ENCODE measurements at regions not wholly inside any gene's neighbourhood (a gene's known extent, or its start where the extent isn't known, plus 50 kb on each side); places are given as distances from the start of the nearest gene placed in this dataset.
"Not testable (repeated sequence)": the region's sequence is repeated elsewhere in the genome, so short reads cannot be mapped to it uniquely, and the experiment has no call there.

DNA sequence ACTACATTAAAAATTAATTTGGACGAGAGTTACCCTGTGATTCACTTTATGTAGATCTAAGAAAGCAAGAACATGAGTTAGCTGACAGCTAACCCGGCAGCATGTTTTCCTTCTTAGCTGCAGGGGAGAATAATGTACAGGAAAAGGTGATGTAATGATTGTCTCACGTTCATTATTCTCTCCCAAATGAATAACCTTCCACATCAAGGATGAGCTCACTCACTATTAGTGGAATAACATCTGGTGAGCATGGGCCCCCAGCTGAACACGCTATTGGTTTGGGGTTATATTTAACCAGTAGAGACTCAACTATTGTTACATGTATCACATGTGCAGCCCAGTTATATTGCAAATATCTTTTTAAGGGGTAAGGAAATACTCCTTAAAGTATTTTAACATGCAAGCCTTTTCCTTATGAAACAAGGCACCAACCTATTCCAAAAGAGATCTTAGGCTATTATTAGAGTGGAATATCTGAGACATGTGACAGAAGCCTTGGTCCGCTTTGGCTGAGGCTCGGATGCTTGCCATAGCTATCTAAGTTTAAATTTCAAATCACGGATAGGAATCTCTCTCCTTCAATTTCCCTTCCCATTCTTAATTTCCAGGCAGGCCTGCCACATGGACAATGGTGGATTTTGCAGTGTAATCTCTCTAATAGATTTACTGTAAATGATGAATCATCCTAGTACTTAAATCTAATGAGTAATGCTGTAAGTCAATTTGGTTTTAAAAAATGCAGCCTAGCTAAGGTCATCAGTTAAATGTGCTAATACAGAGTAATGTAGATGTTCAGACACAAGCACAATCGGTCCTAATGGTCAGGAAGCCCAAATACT lies 99.0 kb upstream of the OTUD4 start:
- H3K27ac ChIP-seq, result no peak overlapping the region
- TF ChIP-seq, protein P1, sequence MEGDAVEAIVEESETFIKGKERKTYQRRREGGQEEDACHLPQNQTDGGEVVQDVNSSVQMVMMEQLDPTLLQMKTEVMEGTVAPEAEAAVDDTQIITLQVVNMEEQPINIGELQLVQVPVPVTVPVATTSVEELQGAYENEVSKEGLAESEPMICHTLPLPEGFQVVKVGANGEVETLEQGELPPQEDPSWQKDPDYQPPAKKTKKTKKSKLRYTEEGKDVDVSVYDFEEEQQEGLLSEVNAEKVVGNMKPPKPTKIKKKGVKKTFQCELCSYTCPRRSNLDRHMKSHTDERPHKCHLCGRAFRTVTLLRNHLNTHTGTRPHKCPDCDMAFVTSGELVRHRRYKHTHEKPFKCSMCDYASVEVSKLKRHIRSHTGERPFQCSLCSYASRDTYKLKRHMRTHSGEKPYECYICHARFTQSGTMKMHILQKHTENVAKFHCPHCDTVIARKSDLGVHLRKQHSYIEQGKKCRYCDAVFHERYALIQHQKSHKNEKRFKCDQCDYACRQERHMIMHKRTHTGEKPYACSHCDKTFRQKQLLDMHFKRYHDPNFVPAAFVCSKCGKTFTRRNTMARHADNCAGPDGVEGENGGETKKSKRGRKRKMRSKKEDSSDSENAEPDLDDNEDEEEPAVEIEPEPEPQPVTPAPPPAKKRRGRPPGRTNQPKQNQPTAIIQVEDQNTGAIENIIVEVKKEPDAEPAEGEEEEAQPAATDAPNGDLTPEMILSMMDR (IDR thresholded peaks at IDR 0.05), result no peak

DNA sequence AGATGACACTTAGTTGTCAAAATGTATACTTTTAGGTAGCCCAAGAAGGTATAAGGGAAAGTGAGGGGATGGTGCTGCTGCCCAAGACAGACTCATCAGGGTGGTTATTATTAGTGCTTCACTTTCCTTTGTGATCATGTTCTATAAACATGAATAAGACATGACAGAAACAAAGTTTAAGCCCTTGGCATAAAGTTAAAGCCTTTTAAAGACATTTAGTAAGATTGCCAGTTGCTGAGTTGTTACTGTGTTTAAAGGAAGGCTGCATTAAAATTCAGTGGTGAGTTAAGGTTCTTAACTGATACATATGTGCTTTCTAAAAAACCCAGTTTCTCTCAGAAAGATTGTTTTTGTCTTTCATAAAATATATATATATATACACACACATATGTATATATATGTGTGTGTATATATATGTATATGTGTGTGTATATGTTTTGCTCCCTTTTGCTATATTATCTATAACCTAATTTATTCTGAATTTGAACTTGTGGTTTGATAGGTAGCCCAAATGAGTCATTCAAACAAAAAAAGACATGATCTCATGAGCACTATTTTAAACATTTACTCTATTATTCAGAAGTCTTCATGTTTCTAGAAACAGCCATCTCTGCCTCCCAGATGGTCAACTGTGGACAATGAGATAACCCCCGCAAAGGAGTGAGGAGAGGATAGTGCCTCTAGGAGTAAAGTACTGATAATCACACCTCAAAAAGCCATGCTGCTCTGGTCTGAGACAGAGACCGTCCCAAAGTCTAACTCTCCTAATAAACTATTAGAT lies 98.1 kb upstream of the OTUD4 start:
- H3K27ac ChIP-seq, result no peak overlapping the region
- TF ChIP-seq, protein P1 (IDR thresholded peaks at IDR 0.05), result no peak
- no peak for TF ChIP-seq ZFX (IDR thresholded peaks at IDR 0.05; ENCODE audit: borderline replicate concordance)

DNA sequence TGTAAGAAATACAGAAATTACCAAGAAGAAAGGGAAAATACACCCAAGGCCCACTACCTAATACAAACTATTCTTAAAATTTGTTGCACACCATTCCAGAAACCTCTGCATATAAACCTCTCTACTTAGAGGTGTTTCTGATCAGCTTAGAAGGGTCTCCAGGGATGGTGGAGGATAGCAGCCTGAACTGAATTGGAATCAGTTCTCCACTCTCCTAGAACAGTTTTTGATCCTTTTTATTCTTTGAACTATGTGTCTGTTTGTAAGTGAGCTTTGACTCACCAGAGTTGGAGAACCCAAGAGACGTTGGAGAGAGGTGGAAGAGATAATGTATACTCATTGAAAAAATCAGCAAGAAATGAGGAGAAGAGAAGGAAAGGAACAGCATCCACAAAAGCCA lies 96.6 kb upstream of the OTUD4 start:
- no peak overlapping the region for H3K27ac ChIP-seq
- TF ChIP-seq, protein P1 (IDR thresholded peaks at IDR 0.05), result no peak
- no peak for TF ChIP-seq ZFX (IDR thresholded peaks at IDR 0.05; ENCODE audit: borderline replicate concordance)

DNA sequence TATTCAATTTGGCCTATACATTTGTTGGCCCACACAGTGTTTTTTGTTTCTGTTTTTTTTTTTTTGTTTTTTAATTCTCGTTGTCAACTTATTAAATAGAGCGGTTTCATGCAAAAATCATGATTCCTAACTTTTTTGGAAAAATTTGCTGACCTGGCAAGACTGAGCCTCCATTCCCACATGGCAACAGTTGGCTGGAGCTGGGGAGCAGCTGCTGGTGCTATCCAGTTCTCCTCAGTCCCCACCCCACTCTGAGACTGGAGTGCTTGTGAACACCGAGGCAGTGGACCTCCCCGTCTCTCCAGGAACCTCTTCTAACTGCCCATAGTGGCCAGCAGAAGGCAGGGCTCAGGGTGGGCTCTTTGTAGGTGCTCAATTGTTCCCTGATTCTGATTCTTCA lies 95.7 kb upstream of the OTUD4 start:
- TF ChIP-seq ZFX (IDR thresholded peaks at IDR 0.05; ENCODE audit: borderline replicate concordance), result no peak
- TF ChIP-seq, protein P1 (IDR thresholded peaks at IDR 0.05), result no peak
- H3K27ac ChIP-seq, result no peak overlapping the region

DNA sequence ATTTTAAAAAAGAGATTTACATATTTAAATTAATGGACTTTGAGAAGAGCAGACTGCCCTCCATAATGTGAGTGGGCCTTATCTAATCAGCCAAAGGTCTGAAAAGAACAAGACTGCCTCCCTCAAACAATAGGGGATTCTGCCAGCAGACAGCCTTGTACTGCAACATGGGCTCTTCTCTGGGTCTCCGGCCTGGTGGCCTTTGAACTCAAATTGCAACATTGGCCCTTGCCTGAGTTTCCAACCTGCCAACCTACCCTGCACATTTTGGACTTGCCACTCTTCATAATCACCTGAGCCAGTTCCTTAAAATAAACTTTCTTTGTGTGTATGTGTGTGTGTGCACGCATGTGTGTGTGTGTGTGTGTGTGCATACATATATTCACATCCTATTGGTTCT lies 90.8 kb upstream of the OTUD4 start:
- H3K27ac ChIP-seq, result no peak overlapping the region
- TF ChIP-seq ZFX (IDR thresholded peaks at IDR 0.05; ENCODE audit: borderline replicate concordance), result no peak
- TF ChIP-seq, protein P1 (IDR thresholded peaks at IDR 0.05), result no peak

DNA sequence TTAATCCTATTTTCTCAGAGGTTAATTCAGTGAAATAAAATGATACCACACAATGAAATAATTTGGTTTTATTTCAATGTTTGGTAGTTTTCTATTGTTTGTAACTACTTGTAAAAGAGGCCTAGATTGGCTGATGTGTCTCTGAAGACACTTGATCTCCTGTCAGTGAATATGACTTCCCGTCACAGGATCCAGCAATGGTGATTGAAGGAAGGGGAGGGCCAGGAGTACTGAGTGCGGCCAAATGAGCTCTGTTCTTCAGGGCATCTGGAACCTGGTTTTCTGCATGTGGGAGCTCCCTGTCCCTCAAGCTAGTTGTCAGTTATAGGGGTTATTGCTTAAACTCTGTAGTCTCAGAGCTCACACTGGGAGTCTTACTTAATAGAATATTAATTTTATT lies 86.5 kb upstream of the OTUD4 start:
- H3K27ac ChIP-seq, result no peak overlapping the region
- TF ChIP-seq ZFX (IDR thresholded peaks at IDR 0.05; ENCODE audit: borderline replicate concordance), result no peak
- TF ChIP-seq, protein P1 (IDR thresholded peaks at IDR 0.05), result no peak

DNA sequence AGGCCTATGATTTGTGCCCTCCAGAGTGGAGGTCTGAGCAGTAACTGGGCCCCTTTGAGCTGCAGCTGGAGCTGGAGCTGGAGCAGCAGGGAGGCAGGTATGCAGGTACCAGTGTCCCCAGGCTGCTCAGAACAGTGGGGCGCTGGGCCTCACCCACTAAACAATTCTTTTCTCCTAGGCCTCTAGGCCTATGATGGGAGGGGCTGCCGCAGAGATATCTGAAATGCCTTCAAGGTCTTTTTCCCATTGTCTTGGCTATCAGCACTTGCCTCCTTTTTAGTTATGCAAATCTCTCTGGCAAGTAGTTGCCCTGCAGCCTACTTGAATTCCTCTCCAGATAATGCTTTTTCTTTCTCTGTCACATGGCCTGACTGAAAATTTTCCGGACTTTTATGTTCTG lies 79.7 kb upstream of the OTUD4 start:
- TF ChIP-seq, protein P1 (IDR thresholded peaks at IDR 0.05), result no peak
- no peak for TF ChIP-seq ZFX (IDR thresholded peaks at IDR 0.05; ENCODE audit: borderline replicate concordance)
- no peak overlapping the region for H3K27ac ChIP-seq

DNA sequence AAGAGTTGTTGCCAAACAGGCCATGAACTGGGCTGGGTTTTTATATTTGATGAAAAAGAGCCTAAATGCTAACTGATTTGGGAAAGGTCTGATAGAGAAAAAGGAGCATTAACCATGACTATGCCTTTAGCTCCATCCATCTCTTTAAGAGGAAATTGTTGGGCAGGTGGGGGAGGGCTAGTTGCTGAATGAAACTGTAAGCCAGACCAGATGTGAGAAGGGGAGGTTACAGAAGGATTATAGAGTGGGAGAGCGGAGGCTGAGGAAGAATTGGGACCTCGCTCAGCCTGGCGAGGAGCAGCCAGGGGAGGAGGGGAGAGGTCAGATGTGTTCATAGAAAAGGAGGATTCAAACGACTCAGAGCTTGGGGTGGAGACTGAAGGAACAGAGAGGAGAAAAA lies 74.9 kb upstream of the OTUD4 start:
- H3K27ac ChIP-seq, result not testable (repeated sequence)

All from 22Rv1 (cell line).